ENCODE measurements at regions not wholly inside any gene's neighbourhood (a gene's known extent, or its start where the extent isn't known, plus 50 kb on each side); places are given as distances from the start of the nearest gene placed in this dataset.

- TF ChIP-seq, protein P1, sequence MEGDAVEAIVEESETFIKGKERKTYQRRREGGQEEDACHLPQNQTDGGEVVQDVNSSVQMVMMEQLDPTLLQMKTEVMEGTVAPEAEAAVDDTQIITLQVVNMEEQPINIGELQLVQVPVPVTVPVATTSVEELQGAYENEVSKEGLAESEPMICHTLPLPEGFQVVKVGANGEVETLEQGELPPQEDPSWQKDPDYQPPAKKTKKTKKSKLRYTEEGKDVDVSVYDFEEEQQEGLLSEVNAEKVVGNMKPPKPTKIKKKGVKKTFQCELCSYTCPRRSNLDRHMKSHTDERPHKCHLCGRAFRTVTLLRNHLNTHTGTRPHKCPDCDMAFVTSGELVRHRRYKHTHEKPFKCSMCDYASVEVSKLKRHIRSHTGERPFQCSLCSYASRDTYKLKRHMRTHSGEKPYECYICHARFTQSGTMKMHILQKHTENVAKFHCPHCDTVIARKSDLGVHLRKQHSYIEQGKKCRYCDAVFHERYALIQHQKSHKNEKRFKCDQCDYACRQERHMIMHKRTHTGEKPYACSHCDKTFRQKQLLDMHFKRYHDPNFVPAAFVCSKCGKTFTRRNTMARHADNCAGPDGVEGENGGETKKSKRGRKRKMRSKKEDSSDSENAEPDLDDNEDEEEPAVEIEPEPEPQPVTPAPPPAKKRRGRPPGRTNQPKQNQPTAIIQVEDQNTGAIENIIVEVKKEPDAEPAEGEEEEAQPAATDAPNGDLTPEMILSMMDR (IDR thresholded peaks at IDR 0.05; ENCODE audit: low read depth, low read length, poor library complexity, severe bottlenecking) = no peak
- TF ChIP-seq EZH2phosphoT487 (IDR thresholded peaks at IDR 0.05; ENCODE audit: borderline replicate concordance, low read length) = no peak
Measured at GRCh38 chr16:85234310-85235204, 122.3 kb upstream of the CIBAR2 start.
